HG02610 (cell line): ENCODE measurements at regions not wholly inside any gene's neighbourhood (a gene's known extent, or its start where the extent isn't known, plus 50 kb on each side); places are given as distances from the start of the nearest gene placed in this dataset.

Experiments used
- ATAC-seq: cut with Tn5 transposase; IDR thresholded peaks from one replicate; pipeline ENCODE4 v1.9.1; 2021; ENCODE audit warnings: mild to moderate bottlenecking, moderate library complexity; ENCODE audit not compliant: unreplicated experiment

DNA sequence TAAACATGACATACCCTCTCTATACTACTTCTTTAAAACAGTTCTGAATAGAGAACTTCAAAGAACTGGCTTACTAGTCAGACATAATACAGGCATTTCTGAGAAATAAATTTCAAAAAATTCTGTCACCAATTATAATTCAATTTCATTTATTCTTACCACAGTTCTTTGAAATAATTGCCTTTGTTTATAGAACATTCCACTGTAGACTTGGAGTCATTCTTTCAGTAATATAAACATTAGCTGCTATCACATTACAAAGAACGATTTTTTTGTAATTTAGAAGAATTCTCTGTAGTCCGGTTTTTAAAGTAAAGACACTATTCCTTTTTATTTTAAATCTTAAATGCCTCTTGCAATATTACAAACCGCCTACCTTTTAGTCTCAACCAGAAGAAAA, 146.4 kb upstream of the COL11A1 start:
- no peak for ATAC-seq

DNA sequence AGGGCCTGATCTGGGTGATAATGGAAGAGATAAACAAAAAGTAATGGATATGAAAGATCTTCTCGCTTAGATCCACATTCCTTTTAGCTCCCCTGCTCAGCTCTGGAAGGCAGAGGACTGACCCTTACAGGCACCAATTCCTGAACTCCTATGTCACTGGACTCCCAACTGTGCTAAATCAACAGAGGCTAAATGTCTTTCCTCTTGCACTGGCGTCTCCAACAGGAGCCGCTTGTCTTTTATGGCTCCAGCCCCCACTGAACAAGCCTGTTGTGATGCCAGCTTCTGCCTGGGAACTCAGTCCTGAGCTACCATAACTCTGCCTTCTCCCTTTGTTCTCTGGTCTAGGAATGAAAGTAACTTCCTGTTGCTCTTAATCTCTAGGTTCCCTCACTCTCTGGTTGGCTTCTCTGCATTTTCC, 142.1 kb upstream of the COL11A1 start:
- ATAC-seq = no peak

DNA sequence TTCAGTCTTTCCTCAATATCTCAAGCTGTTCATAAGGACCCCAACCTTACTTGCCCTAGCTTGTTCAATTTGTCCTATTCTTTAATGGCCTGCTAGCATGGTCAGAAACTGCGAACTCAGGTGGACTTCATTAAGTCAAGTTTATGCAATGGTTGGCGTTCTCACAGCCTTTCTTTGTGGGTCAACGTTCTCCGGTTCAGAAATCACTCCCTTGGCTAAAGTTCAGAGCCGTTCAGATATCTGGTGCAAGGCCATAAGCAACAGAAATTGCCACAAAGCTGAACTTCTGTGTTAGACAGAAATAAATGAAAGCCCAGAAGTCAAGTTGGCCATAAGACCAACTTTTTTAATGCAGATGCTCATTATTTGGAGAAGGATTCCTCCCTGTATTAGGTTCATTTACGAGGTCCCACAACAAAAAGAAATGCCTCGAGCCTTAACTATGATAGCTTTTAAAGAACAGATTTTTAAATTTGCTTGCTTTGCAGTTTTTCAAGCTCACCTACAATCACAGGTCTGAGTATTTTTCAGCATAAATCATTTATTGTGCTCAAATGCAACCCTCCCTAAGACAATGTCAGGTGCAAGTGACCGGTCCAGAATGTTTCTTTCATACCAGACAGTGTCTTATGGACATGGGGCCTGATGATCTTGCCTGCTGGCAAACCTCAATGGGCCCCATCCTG, 140.2 kb upstream of the COL11A1 start:
- no peak for ATAC-seq

DNA sequence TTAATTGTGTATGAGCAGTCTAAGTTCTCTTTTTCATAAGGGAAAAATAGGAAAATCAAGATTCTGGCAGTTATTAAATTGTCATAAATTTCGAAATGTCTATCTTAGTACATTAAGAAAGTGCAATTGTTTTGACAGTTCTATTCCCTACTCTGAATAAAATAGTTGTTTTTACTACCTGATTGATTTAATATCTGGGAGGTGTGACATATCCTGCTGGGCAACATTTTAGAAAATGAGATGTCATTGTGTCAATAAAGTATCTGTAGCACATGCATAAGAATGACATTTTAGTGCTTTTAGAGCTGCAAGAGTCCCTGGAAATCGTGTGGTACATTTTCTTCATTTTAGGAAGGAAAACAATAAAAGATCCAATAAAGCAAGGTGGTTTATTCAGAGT, 139.2 kb upstream of the COL11A1 start:
- no peak for ATAC-seq

DNA sequence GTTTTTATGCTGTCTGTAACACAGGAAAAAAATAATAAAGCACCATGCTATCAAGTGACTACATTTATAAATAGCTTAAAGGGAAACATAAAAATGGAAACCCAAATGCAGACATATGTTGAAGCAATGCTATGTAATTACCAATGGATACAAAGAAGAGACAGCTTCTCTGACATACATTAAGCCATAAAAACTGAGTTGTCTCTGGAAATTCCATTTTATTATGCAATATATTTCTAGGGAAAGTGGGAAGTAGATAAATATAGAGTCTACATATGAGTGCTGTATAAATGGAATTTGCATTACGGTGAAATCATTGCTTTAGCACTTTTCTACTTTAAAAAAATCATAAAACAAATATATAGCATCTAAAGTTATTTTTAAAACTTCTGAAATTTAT, 135.2 kb upstream of the COL11A1 start:
- no peak for ATAC-seq

DNA sequence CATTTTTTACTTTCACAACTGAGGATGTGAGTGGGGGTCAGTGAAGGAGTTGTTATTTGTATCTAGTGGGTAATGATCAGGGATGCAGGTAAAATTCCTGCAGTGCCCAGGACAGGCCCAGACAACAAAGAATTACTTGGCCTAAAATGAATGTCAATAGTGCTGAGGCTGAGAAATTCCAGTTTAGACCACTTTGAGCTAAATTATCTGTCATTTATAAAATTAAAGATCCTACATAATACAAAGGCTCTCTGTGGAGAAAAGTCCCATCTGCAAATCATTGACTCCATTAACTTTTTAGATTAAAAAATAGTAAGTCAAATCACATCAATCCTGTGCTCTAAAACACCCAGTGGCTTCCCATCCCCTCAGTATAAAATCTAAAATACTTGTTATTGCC, 130.7 kb upstream of the COL11A1 start:
- ATAC-seq = no peak

DNA sequence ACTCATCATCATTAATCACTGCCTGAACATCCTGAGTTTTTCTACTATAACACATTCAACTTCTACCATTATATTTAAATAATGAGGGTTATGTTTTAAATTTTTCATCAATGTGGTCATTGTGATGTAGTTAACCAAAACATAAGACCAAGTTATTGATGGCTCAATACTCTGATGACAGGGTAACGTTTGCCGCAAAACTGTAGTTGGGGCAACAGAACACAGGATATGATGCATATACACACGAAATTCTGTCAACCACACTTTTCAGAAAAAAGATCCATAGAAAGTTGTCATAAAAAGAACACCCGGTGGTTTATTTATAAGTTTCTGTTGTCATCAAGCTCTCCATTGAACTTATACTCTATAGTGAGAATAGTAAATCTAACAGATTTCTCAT, 121.7 kb upstream of the COL11A1 start:
- ATAC-seq = no peak

- ATAC-seq = no peak
Measured at GRCh38 chr1:103220631-103221041, 112.3 kb upstream of the COL11A1 start.

DNA sequence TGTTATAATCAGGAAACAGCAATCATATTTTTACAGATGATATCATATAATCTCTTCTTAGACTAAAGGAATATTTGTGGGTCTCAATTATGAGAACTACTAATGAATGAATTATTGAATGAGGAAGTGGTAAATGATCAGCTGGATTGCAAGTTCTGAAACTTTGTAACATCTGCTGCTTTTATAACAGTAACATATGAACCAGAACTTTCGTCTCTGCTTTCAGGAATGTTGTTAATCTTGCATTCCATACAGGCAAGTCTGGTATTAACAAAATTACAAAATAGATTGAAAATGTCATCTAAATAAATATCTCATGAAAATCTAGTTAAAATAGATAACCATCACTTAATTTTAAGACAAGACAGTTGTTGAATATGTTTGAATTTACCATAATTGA, 110.5 kb upstream of the COL11A1 start:
- ATAC-seq = no peak

- ATAC-seq = no peak
Measured at GRCh38 chr1:103218369-103218768, 110.0 kb upstream of the COL11A1 start.

DNA sequence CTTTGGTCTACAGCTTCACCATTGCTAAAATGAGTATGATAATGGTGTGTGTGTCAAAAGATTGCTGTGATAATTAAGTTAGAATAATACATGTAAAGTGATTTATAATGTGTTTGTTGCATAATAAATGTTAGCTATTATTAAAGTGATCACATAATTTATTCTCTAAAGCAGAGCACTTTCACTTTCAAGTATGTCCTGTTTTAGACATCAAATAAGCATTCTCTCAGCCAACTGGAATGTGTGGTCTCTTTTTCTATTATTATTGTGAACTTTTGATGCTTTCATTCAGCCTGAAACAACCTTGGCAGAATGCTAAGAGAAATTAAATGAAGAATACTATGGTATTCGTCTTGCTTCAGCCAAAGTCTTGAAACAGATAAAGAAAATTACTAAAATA, 102.8 kb upstream of the COL11A1 start:
- ATAC-seq = no peak

- no peak for ATAC-seq
Measured at GRCh38 chr1:103208844-103209243, 100.5 kb upstream of the COL11A1 start.

DNA sequence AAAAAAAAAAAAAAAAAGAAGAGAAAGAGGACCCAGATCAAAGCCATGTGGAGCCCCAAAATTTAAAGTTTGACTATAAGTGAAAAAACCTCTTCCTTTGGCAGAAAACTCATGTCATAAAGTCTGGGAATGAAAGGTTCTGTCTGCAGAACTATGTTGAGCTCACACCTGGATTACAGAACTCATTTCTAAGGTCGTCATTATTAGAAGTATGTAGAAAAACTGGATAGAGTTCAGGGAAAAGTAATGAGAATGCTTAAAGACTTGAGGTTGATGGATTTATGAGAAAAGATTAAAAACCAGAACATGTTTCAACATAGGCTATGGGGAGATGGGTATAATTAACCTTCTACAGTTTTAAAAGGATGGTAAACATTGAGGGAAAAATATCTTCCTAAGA, 90.7 kb upstream of the COL11A1 start:
- ATAC-seq = no peak

DNA sequence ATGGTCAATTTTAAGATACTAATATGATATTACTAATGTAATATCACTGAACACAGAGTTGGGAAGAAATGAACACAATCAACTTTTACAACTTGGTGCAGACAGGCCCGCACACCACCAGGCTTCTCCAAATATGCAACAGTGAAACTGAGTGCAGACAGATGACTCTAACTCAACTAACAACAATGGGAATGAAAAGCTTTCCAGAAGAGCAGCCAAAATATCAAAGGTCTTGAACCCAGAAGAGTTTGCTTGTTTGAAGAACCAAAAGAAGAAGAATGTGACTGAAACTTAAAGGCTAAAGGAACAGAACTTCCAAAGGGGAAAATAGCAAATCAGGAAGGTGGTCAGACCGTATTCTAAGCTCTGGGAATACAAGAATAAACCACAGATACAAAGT, 89.8 kb upstream of the COL11A1 start:
- ATAC-seq = no peak

GRCh38 chr1:103197216-103197615, 88.9 kb upstream of the COL11A1 start:
- no peak for ATAC-seq

DNA sequence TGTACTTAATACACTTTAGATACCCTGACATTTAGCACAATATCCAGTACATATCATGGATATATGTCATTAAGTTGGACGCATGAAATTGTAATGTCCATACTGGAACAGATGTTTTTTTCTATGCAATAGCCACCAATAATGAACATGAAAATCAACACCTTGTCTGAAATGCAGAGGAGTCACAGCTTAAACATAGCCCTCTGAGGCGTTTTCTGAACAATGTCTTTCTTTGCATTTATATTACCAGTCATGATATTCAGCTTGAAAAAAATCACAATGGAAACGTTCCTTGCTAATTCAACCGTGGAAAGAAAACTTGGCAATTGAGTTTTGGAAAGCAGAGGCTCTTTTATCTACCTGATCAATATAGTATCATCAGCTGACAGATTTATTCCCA, 86.7 kb upstream of the COL11A1 start:
- ATAC-seq = no peak

DNA sequence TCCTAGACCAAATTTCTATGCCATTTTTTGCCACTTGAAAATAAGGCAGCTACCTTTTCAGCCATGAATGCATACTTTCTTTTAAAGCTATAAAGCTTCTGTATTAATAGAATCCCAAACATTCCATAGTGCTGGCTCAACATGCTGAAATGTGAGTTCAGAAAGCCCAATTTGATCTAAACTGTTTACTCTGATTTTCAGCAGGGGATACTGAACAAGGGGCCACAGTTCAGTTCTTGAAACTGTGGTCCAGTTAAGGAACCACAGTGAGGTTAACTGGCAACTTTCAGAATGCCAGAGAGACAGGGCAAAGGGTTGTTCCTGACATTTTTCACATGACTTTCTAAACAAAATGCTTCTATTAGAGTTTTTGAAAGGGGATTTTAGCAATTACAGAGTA, 85.7 kb upstream of the COL11A1 start:
- ATAC-seq = no peak

- ATAC-seq = no peak
Measured at GRCh38 chr1:103191327-103191726, 83.0 kb upstream of the COL11A1 start.

- no peak for ATAC-seq
Measured at GRCh38 chr1:103190766-103191165, 82.4 kb upstream of the COL11A1 start.

DNA sequence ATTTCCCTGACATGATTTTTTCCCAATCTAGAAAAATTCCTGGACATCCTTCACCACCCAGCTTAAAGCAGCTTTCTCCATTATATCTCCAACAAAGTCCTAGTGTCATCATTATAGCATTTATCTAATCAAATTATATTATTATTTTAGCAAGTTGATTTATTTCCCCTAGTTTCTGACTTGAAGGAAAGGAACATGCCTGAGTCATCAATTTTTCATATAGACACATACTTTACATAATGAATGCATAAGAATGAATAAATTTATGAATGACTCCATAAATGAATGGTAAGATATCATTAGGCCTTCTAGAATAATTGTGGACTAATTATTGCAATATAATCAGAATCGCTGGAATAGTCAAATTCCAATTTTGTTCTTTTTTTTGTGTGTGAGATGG, 79.4 kb upstream of the COL11A1 start:
- no peak for ATAC-seq

DNA sequence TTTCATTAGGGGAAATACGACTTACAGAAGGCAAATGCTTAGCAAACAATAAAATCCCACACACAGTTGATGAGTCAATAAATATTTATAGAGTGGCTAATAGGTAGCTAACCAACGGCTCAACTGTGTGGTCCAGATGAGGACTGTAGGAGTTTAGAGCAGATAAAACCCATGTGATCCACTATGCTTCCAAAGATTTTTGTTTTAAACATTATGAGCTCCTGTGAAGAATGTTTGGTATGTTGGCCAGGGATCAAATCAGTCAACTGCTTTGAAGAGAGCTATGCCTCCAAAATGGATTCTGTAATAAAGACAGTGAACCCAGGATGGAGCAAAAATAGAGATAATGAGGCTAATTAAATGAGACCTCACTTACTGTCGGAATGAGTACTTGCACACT, 72.3 kb upstream of the COL11A1 start:
- no peak for ATAC-seq

GRCh38 chr1:103177108-103177775, 68.9 kb upstream of the COL11A1 start:
- no peak for ATAC-seq

GRCh38 chr1:103171041-103171590, 62.8 kb upstream of the COL11A1 start:
- no peak for ATAC-seq
